ENCODE measurements at regions not wholly inside any gene's neighbourhood (a gene's known extent, or its start where the extent isn't known, plus 50 kb on each side); places are given as distances from the start of the nearest gene placed in this dataset.

DNA sequence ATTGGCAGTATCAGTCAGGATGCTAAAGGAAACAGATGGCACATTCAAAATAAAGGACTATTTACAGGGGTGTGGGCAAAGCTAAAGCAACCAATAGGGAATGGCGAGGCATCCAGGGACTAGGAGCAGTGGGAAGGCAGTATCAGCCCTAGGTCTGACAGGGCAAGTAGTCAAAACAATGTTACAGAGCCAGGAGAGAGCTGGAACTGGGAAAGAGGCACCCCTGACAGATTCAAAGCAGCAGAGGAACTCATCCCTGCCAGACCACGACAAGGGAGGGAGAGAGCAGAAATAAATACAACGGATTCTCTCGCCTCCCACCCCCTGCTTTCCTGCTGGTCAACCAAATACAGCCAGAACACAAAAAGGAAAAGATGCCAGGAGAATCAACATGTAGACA, 371.5 kb downstream of the NR2F1-AS1 start:
- Histone ChIP-seq H3K4me3 (ENCODE audit: control extremely low read depth in 1 of 5, extremely low read depth in 1 of 5, insufficient read depth in 1 of 5, low read depth in 2 of 5, low read length in 4 of 5) (no peak overlapping the region), H3K36me3 (replicated peaks in 1 of 2; ENCODE audit: control extremely low read depth in 1 of 2, control insufficient read depth in 1 of 2, extremely low read depth in 1 of 2, insufficient read depth in 2 of 2, low read length in 1 of 2) (no peaks in the 10 kb centered on the region), H3K79me2 (ENCODE audit: control insufficient read depth, insufficient read depth, low read length) (no peaks in the 10 kb centered on the region), H3K27ac (ENCODE audit: low read length in 2 of 2) (no peak overlapping the region), H4K20me1 (ENCODE audit: control insufficient read depth, insufficient read depth, low read length, poor library complexity, severe bottlenecking) (no peaks in the 10 kb centered on the region), H2AFZ (ENCODE audit: insufficient read depth, low read depth, low read length, poor library complexity, severe bottlenecking) (no peak overlapping the region), H3K9ac (ENCODE audit: low read length) (no peak overlapping the region), H3K27me3 (replicated peaks in 1 of 4; ENCODE audit: control extremely low read depth in 1 of 4, control insufficient read depth in 3 of 4, insufficient read depth in 4 of 4, low read length in 3 of 4) (no peaks in the 10 kb centered on the region), H3K4me1 (ENCODE audit: control insufficient read depth in 2 of 2, insufficient read depth in 2 of 2, low read length in 2 of 2) (no peaks in the 10 kb centered on the region), H3K9me3 (ENCODE audit: control extremely low read depth in 1 of 3, control insufficient read depth in 2 of 3, insufficient read depth in 1 of 3, low read length in 2 of 3) (peaks cover 0 to 3% (median 0%) of the 10 kb centered on the region in 3 donors), H3K4me2 (replicated peaks; ENCODE audit: low read depth, low read length, poor library complexity, severe bottlenecking) (no peak overlapping the region)
- ChIA-PET POLR2A (no interaction called here), CTCF (no interaction called here)
- H3K27me3 Mint-ChIP-seq, result no peaks in the 10 kb centered on the region
- DNase-seq (no peak), ATAC-seq (ENCODE audit: low read depth) (no peak)
- no peak for TF ChIP-seq EZH2 (IDR thresholded peaks at IDR 0.05; ENCODE audit: borderline replicate concordance, insufficient read depth, low read depth, low read length, poor library complexity, severe bottlenecking)
- TF ChIP-seq, protein P1, sequence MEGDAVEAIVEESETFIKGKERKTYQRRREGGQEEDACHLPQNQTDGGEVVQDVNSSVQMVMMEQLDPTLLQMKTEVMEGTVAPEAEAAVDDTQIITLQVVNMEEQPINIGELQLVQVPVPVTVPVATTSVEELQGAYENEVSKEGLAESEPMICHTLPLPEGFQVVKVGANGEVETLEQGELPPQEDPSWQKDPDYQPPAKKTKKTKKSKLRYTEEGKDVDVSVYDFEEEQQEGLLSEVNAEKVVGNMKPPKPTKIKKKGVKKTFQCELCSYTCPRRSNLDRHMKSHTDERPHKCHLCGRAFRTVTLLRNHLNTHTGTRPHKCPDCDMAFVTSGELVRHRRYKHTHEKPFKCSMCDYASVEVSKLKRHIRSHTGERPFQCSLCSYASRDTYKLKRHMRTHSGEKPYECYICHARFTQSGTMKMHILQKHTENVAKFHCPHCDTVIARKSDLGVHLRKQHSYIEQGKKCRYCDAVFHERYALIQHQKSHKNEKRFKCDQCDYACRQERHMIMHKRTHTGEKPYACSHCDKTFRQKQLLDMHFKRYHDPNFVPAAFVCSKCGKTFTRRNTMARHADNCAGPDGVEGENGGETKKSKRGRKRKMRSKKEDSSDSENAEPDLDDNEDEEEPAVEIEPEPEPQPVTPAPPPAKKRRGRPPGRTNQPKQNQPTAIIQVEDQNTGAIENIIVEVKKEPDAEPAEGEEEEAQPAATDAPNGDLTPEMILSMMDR (IDR thresholded peaks at IDR 0.05), result no peak
- intact Hi-C loops (cut with micrococcal nuclease), result no loop called here
- WGBS (ENCODE audit: insufficient coverage), result 80% methylated on average over 1 of the region's 4 CpGs
- no peak overlapping the region for H3K27ac Mint-ChIP-seq
- H3K4me1 Mint-ChIP-seq, result no peaks in the 10 kb centered on the region
- peaks cover 8% of the 10 kb centered on the region for H3K9me3 Mint-ChIP-seq (ENCODE audit: insufficient read depth)
- no peak overlapping the region for H3K4me3 Mint-ChIP-seq

DNA sequence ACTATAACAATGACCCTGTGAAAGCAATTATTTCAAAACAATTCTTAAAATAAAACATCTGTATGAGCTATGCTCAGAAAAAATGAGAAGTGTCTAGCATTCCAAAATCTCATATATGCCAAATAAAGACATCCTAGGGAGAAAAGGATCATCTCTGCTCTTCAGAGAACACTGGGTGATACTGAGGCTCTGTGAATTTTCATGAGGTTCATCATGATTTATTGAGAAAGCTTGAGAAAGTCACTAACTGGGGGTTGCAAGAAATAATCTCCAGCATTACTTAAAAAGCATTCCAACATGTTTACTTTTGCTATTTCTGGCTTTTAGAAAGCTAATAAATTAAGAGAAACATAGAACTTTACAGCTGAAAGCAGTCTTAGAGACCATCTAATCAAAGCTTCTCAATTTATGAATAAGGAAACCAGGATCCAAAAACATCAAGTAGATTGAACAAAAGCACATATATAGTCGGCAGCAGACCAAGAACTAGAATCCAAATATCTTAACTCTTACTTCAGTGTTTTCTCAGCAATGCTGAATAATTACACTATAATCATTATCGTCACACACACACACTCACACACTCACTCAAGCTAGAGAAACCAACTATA, 372.8 kb downstream of the NR2F1-AS1 start:
- CTCF ChIA-PET, result no interaction called here
- Histone ChIP-seq H3K4me2 (replicated peaks; ENCODE audit: low read depth, low read length, poor library complexity, severe bottlenecking) (no peak overlapping the region), H3K4me3 (ENCODE audit: control extremely low read depth in 1 of 5, extremely low read depth in 1 of 5, insufficient read depth in 1 of 5, low read depth in 2 of 5, low read length in 4 of 5) (no peak overlapping the region), H3K9ac (ENCODE audit: low read length) (no peak overlapping the region), H3K27me3 (replicated peaks in 1 of 4; ENCODE audit: control extremely low read depth in 1 of 4, control insufficient read depth in 3 of 4, insufficient read depth in 4 of 4, low read length in 3 of 4) (no peaks in the 10 kb centered on the region), H3K27ac (ENCODE audit: low read length in 2 of 2) (no peak overlapping the region), H4K20me1 (ENCODE audit: control insufficient read depth, insufficient read depth, low read length, poor library complexity, severe bottlenecking) (no peaks in the 10 kb centered on the region), H3K4me1 (ENCODE audit: control insufficient read depth in 2 of 2, insufficient read depth in 2 of 2, low read length in 2 of 2) (no peaks in the 10 kb centered on the region), H3K79me2 (ENCODE audit: control insufficient read depth, insufficient read depth, low read length) (no peaks in the 10 kb centered on the region), H3K9me3 (ENCODE audit: control extremely low read depth in 1 of 3, control insufficient read depth in 2 of 3, insufficient read depth in 1 of 3, low read length in 2 of 3) (peaks cover 0 to 3% (median 0%) of the 10 kb centered on the region in 3 donors), H3K36me3 (replicated peaks in 1 of 2; ENCODE audit: control extremely low read depth in 1 of 2, control insufficient read depth in 1 of 2, extremely low read depth in 1 of 2, insufficient read depth in 2 of 2, low read length in 1 of 2) (no peaks in the 10 kb centered on the region), H2AFZ (ENCODE audit: insufficient read depth, low read depth, low read length, poor library complexity, severe bottlenecking) (no peak overlapping the region)
- no peak overlapping the region for H3K27ac Mint-ChIP-seq
- WGBS (ENCODE audit: insufficient coverage), result 100% methylated on average over 2 of the region's 2 CpGs
- POLR2A ChIA-PET, result no interaction called here
- TF ChIP-seq, protein P1 (IDR thresholded peaks at IDR 0.05), result no peak
- no peak for TF ChIP-seq EZH2 (IDR thresholded peaks at IDR 0.05; ENCODE audit: borderline replicate concordance, insufficient read depth, low read depth, low read length, poor library complexity, severe bottlenecking)
- no peaks in the 10 kb centered on the region for H3K4me1 Mint-ChIP-seq
- H3K4me3 Mint-ChIP-seq, result no peak overlapping the region
- ATAC-seq (ENCODE audit: low read depth) (no peak), DNase-seq (no peak)
- H3K27me3 Mint-ChIP-seq, result no peaks in the 10 kb centered on the region
- intact Hi-C loops (cut with micrococcal nuclease), result no loop called here
- peaks cover 8% of the 10 kb centered on the region for H3K9me3 Mint-ChIP-seq (ENCODE audit: insufficient read depth)

Data from B cell (primary cell).